HepG2 (cell line): ENCODE measurements at regions not wholly inside any gene's neighbourhood (a gene's known extent, or its start where the extent isn't known, plus 50 kb on each side); places are given as distances from the start of the nearest gene placed in this dataset.

Experiments used
- ARID5B ChIP-seq: IDR thresholded peaks from 2 replicates; pipeline ENCODE4 v1.4.0; 2020; ENCODE audit warnings: mild to moderate bottlenecking, missing genetic modification reagents
- EED ChIP-seq: sonication (generic); formaldehyde crosslinking; IDR thresholded peaks from 2 replicates; pipeline ENCODE4 v1.5.0; 2020; ENCODE audit warnings: mild to moderate bottlenecking, missing genetic modification reagents
- GRHL1 ChIP-seq: sonication (generic); formaldehyde crosslinking; conservative IDR thresholded peaks from 2 replicates; pipeline ENCODE4 v1.8.0; 2022; ENCODE audit warnings: missing genetic modification reagents
- NBN ChIP-seq: fragments of 450-650 bp; conservative IDR thresholded peaks from 2 replicates; pipeline ENCODE4 v1.6.1; 2017
- NFKBIZ ChIP-seq: IDR thresholded peaks from 2 replicates; pipeline ENCODE4 v1.6.1; 2018; ENCODE audit warnings: missing genetic modification reagents, missing compliant biosample characterization
- POLR2G ChIP-seq: fragments of 200-400 bp; formaldehyde crosslinking; IDR thresholded peaks from 2 replicates; pipeline ENCODE4 v1.6.1; 2018; ENCODE audit warnings: mild to moderate bottlenecking, low read depth, low read length, moderate library complexity
- PRMT3 ChIP-seq: sonication (generic); formaldehyde crosslinking; IDR thresholded peaks from 2 replicates; pipeline ENCODE4 v1.8.1; 2022; ENCODE audit warnings: low read depth, mild to moderate bottlenecking, moderate library complexity, missing genetic modification reagents, borderline replicate concordance
- RAD21 ChIP-seq: fragments of 450-650 bp; formaldehyde crosslinking; IDR thresholded peaks from 2 replicates; pipeline ENCODE4 v1.5.0; 2020; ENCODE audit warnings: mild to moderate bottlenecking
- REXO4 ChIP-seq: sonication (generic); formaldehyde crosslinking; IDR thresholded peaks from 2 replicates; pipeline ENCODE4 v1.8.0; 2022; ENCODE audit warnings: missing genetic modification reagents, mild to moderate bottlenecking, borderline replicate concordance
- TEAD3 ChIP-seq: optimal IDR thresholded peaks from 2 replicates; pipeline ENCODE3; 2016; ENCODE audit warnings: borderline replicate concordance
- ZBTB7B ChIP-seq: sonication (generic); formaldehyde crosslinking; IDR thresholded peaks from 2 replicates; pipeline ENCODE4 v1.4.0; 2020; ENCODE audit warnings: missing genetic modification reagents
- ZFP41 ChIP-seq: sonication (generic); formaldehyde crosslinking; IDR thresholded peaks from 2 replicates; pipeline ENCODE4 v1.4.0; 2020; ENCODE audit warnings: mild to moderate bottlenecking, missing genetic modification reagents, borderline replicate concordance
- ZNF121 ChIP-seq: sonication (generic); formaldehyde crosslinking; IDR thresholded peaks from 2 replicates; pipeline ENCODE4 v1.5.0; 2020; ENCODE audit warnings: mild to moderate bottlenecking, missing genetic modification reagents
- ZNF3 ChIP-seq: IDR thresholded peaks from 2 replicates; pipeline ENCODE4 v1.7.0; 2017; ENCODE audit warnings: inconsistent platforms
- TF ChIP-seq, protein P1 (sequence below): sonication (generic); formaldehyde crosslinking; IDR thresholded peaks from 2 replicates; pipeline ENCODE4 v1.4.0; 2020; ENCODE audit warnings: missing genetic modification reagents
- TF ChIP-seq, protein P2 (sequence below): sonication (generic); formaldehyde crosslinking; IDR thresholded peaks from 2 replicates; pipeline ENCODE4 v1.5.1; 2020; ENCODE audit warnings: missing genetic modification reagents, mild to moderate bottlenecking, borderline replicate concordance
- TF ChIP-seq, protein P3 (sequence below): sonication (generic); formaldehyde crosslinking; IDR thresholded peaks from 2 replicates; pipeline ENCODE4 v1.8.1; 2023; ENCODE audit warnings: missing genetic modification reagents, mild to moderate bottlenecking, borderline replicate concordance
- TF ChIP-seq, protein P4 (sequence below): fragments of 450-650 bp; IDR thresholded peaks from 2 replicates; pipeline ENCODE4 v1.6.1; 2017

DNA sequence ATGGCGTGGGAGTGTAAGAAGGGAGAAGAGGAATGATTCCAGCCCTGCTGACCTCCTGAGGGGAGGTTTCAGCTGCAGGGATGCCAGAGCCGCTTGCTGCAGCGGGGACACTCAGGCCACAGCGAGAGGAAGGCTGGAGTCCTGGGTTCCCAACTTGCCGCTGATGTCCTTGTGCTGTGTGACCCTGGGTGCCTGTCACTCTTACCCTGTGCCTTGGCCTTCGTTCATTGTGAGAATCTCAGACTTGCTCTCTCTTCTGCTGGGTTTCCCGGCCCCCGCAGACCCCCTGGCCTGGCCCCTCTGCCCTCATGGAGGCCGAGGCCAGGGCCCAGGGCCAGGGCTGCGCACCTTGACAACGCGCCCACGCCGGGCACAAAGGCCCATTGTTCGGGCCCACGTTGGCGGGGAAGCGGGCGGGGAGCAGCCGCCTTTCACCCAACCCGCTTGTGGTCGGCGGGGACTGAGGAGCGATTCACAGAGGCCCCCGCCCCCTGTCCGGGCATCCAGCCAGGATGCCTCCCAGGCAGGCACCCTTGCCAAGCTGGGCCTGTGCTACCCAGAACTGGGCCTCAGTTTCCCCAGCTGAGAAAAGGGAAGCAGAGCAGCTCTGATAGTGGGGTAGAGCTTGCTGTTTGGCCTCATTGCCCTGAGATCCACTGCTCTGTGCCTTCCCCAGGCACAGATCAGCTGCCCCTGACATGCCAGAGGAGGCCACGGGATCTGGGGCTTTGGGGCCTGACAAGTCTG, 52.4 kb downstream of the CEBPB start (continued):
- peak; percentile 94 for TF ChIP-seq ARID5B
- TF ChIP-seq PRMT3 (CRISPR knock-in tag), result no peak
- TF ChIP-seq, protein P1, sequence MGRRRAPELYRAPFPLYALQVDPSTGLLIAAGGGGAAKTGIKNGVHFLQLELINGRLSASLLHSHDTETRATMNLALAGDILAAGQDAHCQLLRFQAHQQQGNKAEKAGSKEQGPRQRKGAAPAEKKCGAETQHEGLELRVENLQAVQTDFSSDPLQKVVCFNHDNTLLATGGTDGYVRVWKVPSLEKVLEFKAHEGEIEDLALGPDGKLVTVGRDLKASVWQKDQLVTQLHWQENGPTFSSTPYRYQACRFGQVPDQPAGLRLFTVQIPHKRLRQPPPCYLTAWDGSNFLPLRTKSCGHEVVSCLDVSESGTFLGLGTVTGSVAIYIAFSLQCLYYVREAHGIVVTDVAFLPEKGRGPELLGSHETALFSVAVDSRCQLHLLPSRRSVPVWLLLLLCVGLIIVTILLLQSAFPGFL (CRISPR knock-in tag), result 0 out of 2 replicates have a peak, but pooled peaks have one; percentile 86
- peak; percentile 43; the same call in 1 of the 2 replicates for TF ChIP-seq POLR2G
- TF ChIP-seq, protein P2, sequence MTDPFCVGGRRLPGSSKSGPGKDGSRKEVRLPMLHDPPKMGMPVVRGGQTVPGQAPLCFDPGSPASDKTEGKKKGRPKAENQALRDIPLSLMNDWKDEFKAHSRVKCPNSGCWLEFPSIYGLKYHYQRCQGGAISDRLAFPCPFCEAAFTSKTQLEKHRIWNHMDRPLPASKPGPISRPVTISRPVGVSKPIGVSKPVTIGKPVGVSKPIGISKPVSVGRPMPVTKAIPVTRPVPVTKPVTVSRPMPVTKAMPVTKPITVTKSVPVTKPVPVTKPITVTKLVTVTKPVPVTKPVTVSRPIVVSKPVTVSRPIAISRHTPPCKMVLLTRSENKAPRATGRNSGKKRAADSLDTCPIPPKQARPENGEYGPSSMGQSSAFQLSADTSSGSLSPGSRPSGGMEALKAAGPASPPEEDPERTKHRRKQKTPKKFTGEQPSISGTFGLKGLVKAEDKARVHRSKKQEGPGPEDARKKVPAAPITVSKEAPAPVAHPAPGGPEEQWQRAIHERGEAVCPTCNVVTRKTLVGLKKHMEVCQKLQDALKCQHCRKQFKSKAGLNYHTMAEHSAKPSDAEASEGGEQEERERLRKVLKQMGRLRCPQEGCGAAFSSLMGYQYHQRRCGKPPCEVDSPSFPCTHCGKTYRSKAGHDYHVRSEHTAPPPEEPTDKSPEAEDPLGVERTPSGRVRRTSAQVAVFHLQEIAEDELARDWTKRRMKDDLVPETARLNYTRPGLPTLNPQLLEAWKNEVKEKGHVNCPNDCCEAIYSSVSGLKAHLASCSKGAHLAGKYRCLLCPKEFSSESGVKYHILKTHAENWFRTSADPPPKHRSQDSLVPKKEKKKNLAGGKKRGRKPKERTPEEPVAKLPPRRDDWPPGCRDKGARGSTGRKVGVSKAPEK (CRISPR knock-in tag), result no peak; the same call in 1 of the 2 replicates
- TF ChIP-seq REXO4, result no peak; the same call in 1 of the 2 replicates
- TF ChIP-seq EED, result 0 out of 2 replicates have a peak, but pooled peaks have one; percentile 17
- TF ChIP-seq, protein P3, sequence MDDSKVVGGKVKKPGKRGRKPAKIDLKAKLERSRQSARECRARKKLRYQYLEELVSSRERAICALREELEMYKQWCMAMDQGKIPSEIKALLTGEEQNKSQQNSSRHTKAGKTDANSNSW (CRISPR knock-in tag), result peak; percentile 95
- TF ChIP-seq TEAD3 (CRISPR knock-in tag), result peak; percentile 77
- TF ChIP-seq ZFP41 (CRISPR knock-in tag), result 0 out of 2 replicates have a peak, but pooled peaks have one; percentile 73
- TF ChIP-seq NBN, result no peak
- peak; percentile 53; the same call in 1 of the 2 replicates for TF ChIP-seq ZNF3
- no peak for TF ChIP-seq GRHL1 (CRISPR knock-in tag)
- TF ChIP-seq RAD21 (CRISPR knock-in tag), result peak; percentile 69
- peak; percentile 78 for TF ChIP-seq ZNF121 (CRISPR knock-in tag)
- TF ChIP-seq ZBTB7B (CRISPR knock-in tag), result peak; percentile 100
- TF ChIP-seq, protein P4, sequence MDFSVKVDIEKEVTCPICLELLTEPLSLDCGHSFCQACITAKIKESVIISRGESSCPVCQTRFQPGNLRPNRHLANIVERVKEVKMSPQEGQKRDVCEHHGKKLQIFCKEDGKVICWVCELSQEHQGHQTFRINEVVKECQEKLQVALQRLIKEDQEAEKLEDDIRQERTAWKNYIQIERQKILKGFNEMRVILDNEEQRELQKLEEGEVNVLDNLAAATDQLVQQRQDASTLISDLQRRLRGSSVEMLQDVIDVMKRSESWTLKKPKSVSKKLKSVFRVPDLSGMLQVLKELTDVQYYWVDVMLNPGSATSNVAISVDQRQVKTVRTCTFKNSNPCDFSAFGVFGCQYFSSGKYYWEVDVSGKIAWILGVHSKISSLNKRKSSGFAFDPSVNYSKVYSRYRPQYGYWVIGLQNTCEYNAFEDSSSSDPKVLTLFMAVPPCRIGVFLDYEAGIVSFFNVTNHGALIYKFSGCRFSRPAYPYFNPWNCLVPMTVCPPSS, result no peak
- peak; percentile 79; the same call in 1 of the 2 replicates for TF ChIP-seq NFKBIZ
